Colonic mucosa (tissue), 4 donors: ENCODE measurements at regions not wholly inside any gene's neighbourhood (a gene's known extent, or its start where the extent isn't known, plus 50 kb on each side); places are given as distances from the start of the nearest gene placed in this dataset.
A peak's percentile ranks its signal among the peaks of the same experiment; 100 is the strongest.

ENCODE experiments used
- DNase-seq: peaks from one replicate; pipeline ENCODE4 v3.0.0-alpha.2; 2020
- H3K27ac ChIP-seq: fragments of 200-600 bp; one replicate; pipeline ENCODE4 v1.8.0; 2021
- H3K27me3 ChIP-seq: fragments of 200-600 bp; one replicate; pipeline ENCODE4 v1.8.0; 2021
- H3K36me3 ChIP-seq: fragments of 200-600 bp; one replicate; pipeline ENCODE4 v1.8.0; 2021
- H3K4me1 ChIP-seq: fragments of 200-600 bp; one replicate; pipeline ENCODE4 v1.8.0; 2021; ENCODE audit warnings: mild to moderate bottlenecking
- H3K4me3 ChIP-seq: fragments of 200-600 bp; one replicate; pipeline ENCODE4 v1.8.0; 2021
- H3K9ac ChIP-seq, 2 donors: one replicate each; pipeline ENCODE4 v1.7.0; 2013; ENCODE audit warnings: control low read depth in 2 of 2, low read depth in 2 of 2, low read length in 2 of 2
- H3K9me3 ChIP-seq: fragments of 200-600 bp; one replicate; pipeline ENCODE4 v1.8.0; 2021
- CTCF ChIP-seq: fragments of 200-600 bp; IDR thresholded peaks from one replicate; pipeline ENCODE4 v1.8.0; 2022; ENCODE audit warnings: antibody characterized with exemption, mild to moderate bottlenecking
- intact Hi-C: fragments of 100-400 bp; cut with DNase I; formaldehyde crosslinking; loops from one replicate; pipeline ENCODE4 v1.14.1; 2022
- donor health status: healthy.
- donor health status: DM: no; HTN: no; CAD: no.
- donor health status: DM: no; HTN: no; CAD: no.

GRCh38 chr4:186424745-186425144 is 130.6 kb downstream of the MTNR1A start:
- H3K4me1 ChIP-seq, result no peaks in the 10 kb centered on the region
- H3K9me3 ChIP-seq, result no peaks in the 10 kb centered on the region
- intact Hi-C loops, result no loop called here
- no peak overlapping the region for H3K27ac ChIP-seq
- DNase-seq, result no peak
- no peak for TF ChIP-seq CTCF
- H3K4me3 ChIP-seq, result no peak overlapping the region
- no peak overlapping the region for H3K9ac ChIP-seq
- H3K27me3 ChIP-seq, result no peaks in the 10 kb centered on the region
- no peaks in the 10 kb centered on the region for H3K36me3 ChIP-seq

GRCh38 chr4:186422296-186422695 is 133.1 kb downstream of the MTNR1A start:
- H3K9ac ChIP-seq, result no peak overlapping the region
- H3K36me3 ChIP-seq, result no peaks in the 10 kb centered on the region
- intact Hi-C loops, result no loop called here
- H3K4me3 ChIP-seq, result no peak overlapping the region
- no peaks in the 10 kb centered on the region for H3K27me3 ChIP-seq
- no peak for DNase-seq
- no peak overlapping the region for H3K27ac ChIP-seq
- TF ChIP-seq CTCF, result no peak
- no peaks in the 10 kb centered on the region for H3K9me3 ChIP-seq
- no peaks in the 10 kb centered on the region for H3K4me1 ChIP-seq

- intact Hi-C loops, result no loop called here
- H3K27me3 ChIP-seq, result no peaks in the 10 kb centered on the region
- no peak overlapping the region for H3K9ac ChIP-seq
- H3K9me3 ChIP-seq, result no peaks in the 10 kb centered on the region
- no peaks in the 10 kb centered on the region for H3K4me1 ChIP-seq
- H3K36me3 ChIP-seq, result no peaks in the 10 kb centered on the region
- no peak overlapping the region for H3K4me3 ChIP-seq
- H3K27ac ChIP-seq, result no peak overlapping the region
- TF ChIP-seq CTCF, result no peak
- DNase-seq, result no peak
Observed at GRCh38 chr4:186416451-186417060, 138.8 kb downstream of the MTNR1A start.

- Histone ChIP-seq H3K4me1 (no peaks in the 10 kb centered on the region), H3K27ac (no peak overlapping the region), H3K36me3 (no peaks in the 10 kb centered on the region), H3K9ac (no peak overlapping the region), H3K4me3 (no peak overlapping the region), H3K9me3 (no peaks in the 10 kb centered on the region), H3K27me3 (no peaks in the 10 kb centered on the region)
- TF ChIP-seq CTCF, result no peak
- DNase-seq, result peak; percentile 36
- intact Hi-C loops, result no loop called here
Observed at GRCh38 chr4:186414390-186414789, 141.0 kb downstream of the MTNR1A start.

- Histone ChIP-seq H3K9me3 (no peaks in the 10 kb centered on the region), H3K4me1 (no peaks in the 10 kb centered on the region), H3K36me3 (no peaks in the 10 kb centered on the region), H3K4me3 (no peak overlapping the region), H3K9ac (no peak overlapping the region), H3K27me3 (no peaks in the 10 kb centered on the region), H3K27ac (no peak overlapping the region)
- intact Hi-C loops, result no loop called here
- no peak for DNase-seq
- TF ChIP-seq CTCF, result no peak
Observed at GRCh38 chr4:186405957-186406356, 140.0 kb downstream of the F11 start.
